ENCODE measurements at regions not wholly inside any gene's neighbourhood (a gene's known extent, or its start where the extent isn't known, plus 50 kb on each side); places are given as distances from the start of the nearest gene placed in this dataset.

DNA sequence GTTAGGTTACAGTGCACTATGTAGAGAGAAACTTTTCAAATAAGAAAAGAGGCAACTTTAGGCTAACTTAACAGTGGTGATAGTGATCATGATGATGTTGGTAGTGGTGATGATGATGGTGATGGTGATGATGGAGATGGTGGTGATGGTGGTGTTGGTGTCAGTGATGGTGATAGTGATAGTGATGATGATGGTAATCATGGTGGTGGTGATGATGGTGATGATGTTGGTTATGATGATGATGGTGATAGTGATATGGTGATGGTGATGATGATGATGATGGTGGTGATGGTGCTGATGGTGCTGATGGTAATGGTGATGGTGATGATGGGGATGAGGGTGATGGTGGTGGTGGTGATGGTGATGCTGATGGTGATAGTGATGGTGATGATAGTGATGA is 107.4 kb downstream of the DLL1 start:
- Histone ChIP-seq H3K9me3 (no peaks in the 10 kb centered on the region), H3K27me3 (no peaks in the 10 kb centered on the region), H3K36me3 (replicated peaks in 1 of 2; ENCODE audit: insufficient read depth in 1 of 2, low read depth in 2 of 2) (no peaks in the 10 kb centered on the region), H3K4me1 (peaks cover 14% of the 10 kb centered on the region), H3K4me3 (no peak overlapping the region), H3K27ac (no peak overlapping the region)
- intact Hi-C loops (cut with DNase I): no loop called here
- no peak for ATAC-seq
- no peak for TF ChIP-seq POLR2A (IDR thresholded peaks at IDR 0.05)
- TF ChIP-seq, protein P1, sequence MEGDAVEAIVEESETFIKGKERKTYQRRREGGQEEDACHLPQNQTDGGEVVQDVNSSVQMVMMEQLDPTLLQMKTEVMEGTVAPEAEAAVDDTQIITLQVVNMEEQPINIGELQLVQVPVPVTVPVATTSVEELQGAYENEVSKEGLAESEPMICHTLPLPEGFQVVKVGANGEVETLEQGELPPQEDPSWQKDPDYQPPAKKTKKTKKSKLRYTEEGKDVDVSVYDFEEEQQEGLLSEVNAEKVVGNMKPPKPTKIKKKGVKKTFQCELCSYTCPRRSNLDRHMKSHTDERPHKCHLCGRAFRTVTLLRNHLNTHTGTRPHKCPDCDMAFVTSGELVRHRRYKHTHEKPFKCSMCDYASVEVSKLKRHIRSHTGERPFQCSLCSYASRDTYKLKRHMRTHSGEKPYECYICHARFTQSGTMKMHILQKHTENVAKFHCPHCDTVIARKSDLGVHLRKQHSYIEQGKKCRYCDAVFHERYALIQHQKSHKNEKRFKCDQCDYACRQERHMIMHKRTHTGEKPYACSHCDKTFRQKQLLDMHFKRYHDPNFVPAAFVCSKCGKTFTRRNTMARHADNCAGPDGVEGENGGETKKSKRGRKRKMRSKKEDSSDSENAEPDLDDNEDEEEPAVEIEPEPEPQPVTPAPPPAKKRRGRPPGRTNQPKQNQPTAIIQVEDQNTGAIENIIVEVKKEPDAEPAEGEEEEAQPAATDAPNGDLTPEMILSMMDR (IDR thresholded peaks at IDR 0.05): no peak
- no peak for DNase-seq

DNA sequence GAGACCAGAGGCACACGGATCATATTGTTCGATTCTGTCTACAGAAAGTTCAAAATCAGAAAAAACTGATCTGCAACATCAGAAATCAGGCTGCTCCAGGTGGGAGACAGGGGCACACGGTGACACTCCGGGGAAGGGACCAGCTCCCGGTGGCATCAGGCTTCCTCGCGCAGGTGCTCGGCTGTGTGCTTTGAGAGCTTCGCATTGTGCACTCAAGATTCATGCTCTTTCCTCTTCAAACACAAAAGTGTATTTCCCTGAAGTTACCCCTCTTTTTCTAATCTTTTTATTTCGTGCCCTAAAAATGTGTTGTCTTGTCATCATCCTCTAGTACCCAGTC is 108.1 kb downstream of the DLL1 start:
- DNase-seq (no peak), ATAC-seq (no peak)
- TF ChIP-seq POLR2A (IDR thresholded peaks at IDR 0.05): no peak
- TF ChIP-seq, protein P1 (IDR thresholded peaks at IDR 0.05): no peak
- intact Hi-C loops (cut with DNase I): no loop called here
- H3K4me1 ChIP-seq: peaks cover 19% of the 10 kb centered on the region
- 85 to 88% methylated on average over 10 of the region's 10 CpGs for WGBS, 2 donors
- H3K27ac ChIP-seq: no peak overlapping the region
- no peaks in the 10 kb centered on the region for H3K36me3 ChIP-seq (replicated peaks in 1 of 2; ENCODE audit: insufficient read depth in 1 of 2, low read depth in 2 of 2)
- H3K27me3 ChIP-seq: no peaks in the 10 kb centered on the region
- H3K4me3 ChIP-seq: no peak overlapping the region
- no peaks in the 10 kb centered on the region for H3K9me3 ChIP-seq

DNA sequence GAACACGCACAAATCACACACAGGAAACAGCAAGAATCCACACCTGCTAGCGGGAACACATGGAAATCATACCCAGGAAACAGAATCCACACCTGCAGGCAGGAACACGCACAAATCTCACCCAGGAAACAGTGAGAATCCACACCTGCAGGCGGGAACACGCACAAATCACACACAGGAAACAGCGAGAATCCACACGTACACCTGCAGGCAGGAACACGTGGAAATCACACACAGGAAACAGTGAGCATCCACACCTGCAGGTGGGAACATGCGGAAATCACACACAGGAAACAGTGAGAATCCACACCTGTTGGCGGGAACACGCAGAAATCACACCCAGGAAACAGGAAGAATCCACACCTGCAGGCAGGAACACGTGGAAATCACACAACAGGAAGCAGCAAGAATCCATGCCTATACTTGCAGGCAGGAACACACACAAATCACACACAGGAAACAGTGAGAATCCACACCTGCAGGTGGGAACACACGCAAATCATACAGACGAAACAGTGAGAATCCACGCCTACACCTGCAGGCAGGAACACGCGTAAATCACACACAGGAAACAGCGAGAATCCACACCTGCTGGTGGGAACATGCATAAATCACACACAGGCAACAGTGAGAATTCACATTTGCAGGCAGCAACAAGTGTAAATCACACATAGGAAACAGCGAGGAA is 108.6 kb downstream of the DLL1 start:
- Histone ChIP-seq H3K9me3 (no peaks in the 10 kb centered on the region), H3K36me3 (replicated peaks in 1 of 2; ENCODE audit: insufficient read depth in 1 of 2, low read depth in 2 of 2) (no peaks in the 10 kb centered on the region), H3K27me3 (no peaks in the 10 kb centered on the region), H3K4me3 (no peak overlapping the region), H3K4me1 (peaks cover 19% of the 10 kb centered on the region), H3K27ac (no peak overlapping the region)
- TF ChIP-seq, protein P1 (IDR thresholded peaks at IDR 0.05): no peak
- no peak for TF ChIP-seq POLR2A (IDR thresholded peaks at IDR 0.05)
- intact Hi-C loops (cut with DNase I): no loop called here
- peak in 1 of 4 donors; percentile 0 for DNase-seq
- ATAC-seq: no peak
- 68 to 83% methylated on average over 18 to 19 of the region's 19 CpGs for WGBS, 2 donors

DNA sequence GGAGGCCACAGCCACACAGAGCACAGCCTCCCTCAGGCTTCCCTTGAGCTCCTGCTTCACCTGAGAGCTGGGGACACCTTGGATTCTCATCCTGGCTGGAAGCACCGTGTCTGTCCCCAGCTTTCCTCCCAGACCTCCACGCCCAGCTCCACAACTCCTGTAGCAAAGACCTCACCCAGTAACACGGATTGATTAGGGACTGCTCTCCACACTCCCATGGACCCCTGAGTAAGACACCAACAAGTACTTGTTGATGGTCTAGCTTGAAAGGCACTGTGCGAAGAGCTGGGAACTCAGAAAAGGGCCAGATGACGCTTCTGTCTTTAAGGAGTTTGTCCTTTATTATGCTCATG is 109.6 kb downstream of the DLL1 start:
- no peak for TF ChIP-seq POLR2A (IDR thresholded peaks at IDR 0.05)
- TF ChIP-seq, protein P1 (IDR thresholded peaks at IDR 0.05): no peak
- no peak overlapping the region for H3K27ac ChIP-seq
- H3K9me3 ChIP-seq: no peaks in the 10 kb centered on the region
- intact Hi-C loops (cut with DNase I): no loop called here
- DNase-seq (no peak), ATAC-seq (no peak)
- H3K4me1 ChIP-seq: peaks cover 19% of the 10 kb centered on the region
- no peak overlapping the region for H3K4me3 ChIP-seq
- no peaks in the 10 kb centered on the region for H3K27me3 ChIP-seq
- H3K36me3 ChIP-seq (replicated peaks in 1 of 2; ENCODE audit: insufficient read depth in 1 of 2, low read depth in 2 of 2): no peaks in the 10 kb centered on the region
- WGBS, 2 donors: 81 to 89% methylated on average over 4 to 5 of the region's 5 CpGs

DNA sequence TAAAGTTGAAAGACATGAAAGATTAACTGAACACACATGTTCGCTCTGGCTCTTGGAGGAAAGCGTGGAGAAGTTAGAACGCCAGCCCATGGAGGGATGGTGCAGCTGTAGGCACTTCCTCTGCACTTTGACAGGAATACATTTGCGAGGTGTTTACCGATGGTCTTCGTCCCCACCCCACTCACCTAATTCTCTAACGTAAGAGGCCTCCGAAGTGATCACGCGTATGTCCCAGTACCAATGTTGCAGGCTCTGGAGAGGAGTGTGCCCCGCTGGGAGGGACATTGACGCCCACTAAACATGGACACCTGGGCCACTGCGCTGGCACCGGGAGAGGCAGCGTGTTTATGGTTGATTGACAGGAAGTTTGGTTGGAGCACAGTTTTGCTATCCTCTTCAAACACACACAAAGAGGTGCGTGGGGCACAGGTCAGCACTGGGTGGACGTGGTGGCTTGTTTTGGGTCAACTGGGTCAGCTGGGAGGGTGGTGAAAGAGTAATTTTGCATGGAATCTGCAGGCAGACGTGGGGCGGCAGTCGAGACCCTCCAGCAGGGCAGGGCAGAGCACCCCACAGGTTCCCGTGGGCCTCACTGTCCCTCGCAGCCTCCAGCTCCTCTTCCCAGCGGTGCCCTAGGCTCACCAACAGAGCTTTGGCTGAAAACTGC is 110.1 kb downstream of the DLL1 start:
- H3K4me1 ChIP-seq: peaks cover 19% of the 10 kb centered on the region
- no peak overlapping the region for H3K27ac ChIP-seq
- intact Hi-C loops (cut with DNase I): no loop called here
- no peak for TF ChIP-seq POLR2A (IDR thresholded peaks at IDR 0.05)
- TF ChIP-seq, protein P1 (IDR thresholded peaks at IDR 0.05): no peak
- no peak overlapping the region for H3K4me3 ChIP-seq
- no peaks in the 10 kb centered on the region for H3K27me3 ChIP-seq
- H3K9me3 ChIP-seq: no peaks in the 10 kb centered on the region
- DNase-seq (peak in 1 of 4 donors; percentile 1), ATAC-seq (no peak)
- H3K36me3 ChIP-seq (replicated peaks in 1 of 2; ENCODE audit: insufficient read depth in 1 of 2, low read depth in 2 of 2): no peaks in the 10 kb centered on the region
- 88 to 91% methylated on average over 21 to 23 of the region's 23 CpGs for WGBS, 2 donors

Measured in body of pancreas (tissue), 4 donors.